Stomach (tissue), 8 donors: ENCODE measurements at regions not wholly inside any gene's neighbourhood (a gene's known extent, or its start where the extent isn't known, plus 50 kb on each side); places are given as distances from the start of the nearest gene placed in this dataset.

Source experiments
- DNase-seq, 2 donors: peaks; one replicate each; pipeline versions ENCODE4 v3.0.0 to v3.0.0-alpha.2; 2013 to 2019
- H3K27ac ChIP-seq, 5 donors: fragments of 200-600 bp in 4 of 5; sonication (generic) in 4 of 5; one replicate each; pipeline ENCODE4 v1.5.1; 2013 to 2019; ENCODE audit warnings: mild to moderate bottlenecking in 1 of 5, moderate library complexity in 1 of 5
- H3K27me3 ChIP-seq, 3 donors: fragments of 200-600 bp; sonication (generic); one replicate each; pipeline ENCODE4 v1.5.1; 2017 to 2019; ENCODE audit warnings: mixed run types in 1 of 3
- H3K36me3 ChIP-seq, 4 donors: fragments of 200-600 bp; sonication (generic); 1 replicate in 3 of 4; 2 replicates in 1 of 4; pipeline ENCODE4 v1.5.1; 2016 to 2019
- H3K4me1 ChIP-seq, 4 donors: fragments of 200-600 bp; sonication (generic); one replicate each; pipeline ENCODE4 v1.5.1; 2016 to 2019
- H3K4me3 ChIP-seq, 4 donors: fragments of 200-600 bp; sonication (generic) in 3 of 4; one replicate each; pipeline ENCODE4 v1.5.1; 2016 to 2019; ENCODE audit warnings: mild to moderate bottlenecking in 1 of 4
- H3K9me3 ChIP-seq, 4 donors: fragments of 200-600 bp; sonication (generic); one replicate each; pipeline ENCODE4 v1.5.1; 2016 to 2019
- EP300 ChIP-seq: sonication (generic); formaldehyde crosslinking; IDR thresholded peaks from one replicate; pipeline ENCODE4 v1.6.1; 2017; ENCODE audit warnings: antibody characterized with exemption
- POLR2A ChIP-seq, 4 donors: fragments of 450-650 bp; IDR thresholded peaks; one replicate each; pipeline ENCODE4 v1.6.1; 2016; ENCODE audit warnings: antibody characterized with exemption in 4 of 4, control low read depth in 2 of 4, mild to moderate bottlenecking in 1 of 4, moderate library complexity in 1 of 4
- POLR2AphosphoS5 ChIP-seq, 3 donors: sonication (generic); formaldehyde crosslinking; IDR thresholded peaks; one replicate each; pipeline ENCODE4 v1.6.1; 2016; ENCODE audit warnings: antibody characterized with exemption in 3 of 3
- WGBS, 5 donors: extraction: QIAGEN DNeasy Blood & Tissue Kit in 3 of 5; methylation state at CpG; one replicate each; pipeline versions ENCODE4 v1.1.5 to v1.1.7; 2013 to 2018; 5-methylcytosine and 5-hydroxymethylcytosine counted together
- intact Hi-C: fragments of 100-400 bp; cut with DNase I; formaldehyde crosslinking; loops from one replicate; pipeline ENCODE4 v1.15.1; 2023; ENCODE audit warnings: low total_unique reads
- TF ChIP-seq, protein P1 (sequence below), 7 experiments: fragments of 450-650 bp in 4 of 7; fragments of 200-600 bp in 3 of 7; sonication (generic) in 3 of 7; IDR thresholded peaks; one replicate each; pipeline ENCODE4 v1.5.1; 2016 to 2019; ENCODE audit warnings: antibody characterized with exemption in 7 of 7, control low read depth in 2 of 7, mild to moderate bottlenecking in 1 of 7
- donor health status: healthy with polysubstance abuse.
- donor health status: Bipolar disorder and iron deficiency.
- donor health status: healthy.

DNA sequence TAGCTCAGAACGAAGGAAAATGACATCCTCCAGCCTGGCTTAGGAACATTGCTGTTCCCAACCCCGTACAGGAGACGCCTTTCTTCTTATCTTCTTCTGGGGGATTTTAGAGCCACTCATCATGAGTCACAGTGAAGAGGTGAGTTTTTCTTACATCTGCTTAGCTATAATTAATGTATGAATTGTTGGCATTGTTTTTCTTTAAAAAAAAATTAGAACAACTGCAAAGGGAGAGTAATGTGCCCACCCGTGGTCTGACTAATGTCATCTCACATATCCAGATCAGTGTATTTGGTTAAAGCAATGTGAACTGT lies 310.6 kb upstream of the TSHZ3 start:
- no peak for DNase-seq
- no peaks in the 10 kb centered on the region for H3K4me1 ChIP-seq
- no peak overlapping the region for H3K27ac ChIP-seq
- no peak overlapping the region for H3K4me3 ChIP-seq
- H3K27me3 ChIP-seq = peaks cover 0 to 16% (median 0%) of the 10 kb centered on the region in 3 donors
- TF ChIP-seq, protein P1, sequence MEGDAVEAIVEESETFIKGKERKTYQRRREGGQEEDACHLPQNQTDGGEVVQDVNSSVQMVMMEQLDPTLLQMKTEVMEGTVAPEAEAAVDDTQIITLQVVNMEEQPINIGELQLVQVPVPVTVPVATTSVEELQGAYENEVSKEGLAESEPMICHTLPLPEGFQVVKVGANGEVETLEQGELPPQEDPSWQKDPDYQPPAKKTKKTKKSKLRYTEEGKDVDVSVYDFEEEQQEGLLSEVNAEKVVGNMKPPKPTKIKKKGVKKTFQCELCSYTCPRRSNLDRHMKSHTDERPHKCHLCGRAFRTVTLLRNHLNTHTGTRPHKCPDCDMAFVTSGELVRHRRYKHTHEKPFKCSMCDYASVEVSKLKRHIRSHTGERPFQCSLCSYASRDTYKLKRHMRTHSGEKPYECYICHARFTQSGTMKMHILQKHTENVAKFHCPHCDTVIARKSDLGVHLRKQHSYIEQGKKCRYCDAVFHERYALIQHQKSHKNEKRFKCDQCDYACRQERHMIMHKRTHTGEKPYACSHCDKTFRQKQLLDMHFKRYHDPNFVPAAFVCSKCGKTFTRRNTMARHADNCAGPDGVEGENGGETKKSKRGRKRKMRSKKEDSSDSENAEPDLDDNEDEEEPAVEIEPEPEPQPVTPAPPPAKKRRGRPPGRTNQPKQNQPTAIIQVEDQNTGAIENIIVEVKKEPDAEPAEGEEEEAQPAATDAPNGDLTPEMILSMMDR (IDR thresholded peaks at IDR 0.05) = no peak
- TF ChIP-seq POLR2AphosphoS5 (IDR thresholded peaks at IDR 0.05) = no peak
- TF ChIP-seq POLR2A (IDR thresholded peaks at IDR 0.05) = no peak
- TF ChIP-seq EP300 = no peak
- WGBS, 5 donors = 62 to 72% (median 67%) methylated on average over 4 of the region's 4 CpGs
- intact Hi-C loops = no loop called here
- no peaks in the 10 kb centered on the region for H3K9me3 ChIP-seq
- H3K36me3 ChIP-seq = no peaks in the 10 kb centered on the region

DNA sequence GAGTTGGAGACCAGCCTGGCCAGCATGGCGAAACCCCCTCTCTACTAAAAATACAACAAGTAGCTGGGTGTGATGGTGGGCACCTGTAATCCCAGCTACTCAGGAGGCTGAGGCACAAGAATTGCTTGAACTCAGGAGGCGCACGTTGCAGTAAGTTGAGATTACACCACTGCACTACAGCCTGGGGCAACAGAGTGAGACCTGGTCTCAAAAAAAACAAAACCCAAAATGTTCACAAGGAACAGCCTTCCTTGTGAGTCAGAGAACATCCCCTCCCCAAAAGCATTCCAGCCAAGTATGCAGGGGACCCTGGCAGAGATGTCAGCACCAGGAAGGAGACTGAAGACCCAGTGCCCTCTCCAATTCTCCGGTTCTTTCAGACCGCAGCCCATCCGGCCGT lies 314.9 kb upstream of the TSHZ3 start:
- no peaks in the 10 kb centered on the region for H3K9me3 ChIP-seq
- no peak overlapping the region for H3K27ac ChIP-seq
- H3K4me3 ChIP-seq = no peak overlapping the region
- peaks cover 0 to 6% (median 0%) of the 10 kb centered on the region in 3 donors for H3K27me3 ChIP-seq
- H3K36me3 ChIP-seq = no peaks in the 10 kb centered on the region
- TF ChIP-seq EP300 = no peak
- no peaks in the 10 kb centered on the region for H3K4me1 ChIP-seq
- intact Hi-C loops = no loop called here
- no peak for DNase-seq
- 86 to 93% (median 92%) methylated on average over 7 of the region's 7 CpGs for WGBS, 5 donors

DNA sequence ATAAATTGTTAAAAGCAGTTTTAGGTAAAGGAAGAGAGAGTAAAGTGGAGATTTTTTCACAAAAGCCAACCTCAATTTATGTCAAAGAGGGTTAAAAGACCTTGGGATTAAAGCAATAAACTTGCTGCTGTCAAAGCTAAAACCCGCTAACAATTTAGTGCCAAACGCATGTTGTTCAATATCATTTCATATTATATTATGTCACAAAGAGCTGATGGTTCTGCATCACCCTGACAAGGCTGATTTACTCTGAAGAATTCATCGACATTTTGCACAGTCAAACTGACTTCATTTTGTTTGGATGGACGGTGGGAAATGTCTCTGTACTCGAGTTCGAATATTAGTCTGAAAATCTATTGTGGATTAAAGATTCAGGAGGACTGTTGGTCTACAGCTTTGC lies 315.8 kb upstream of the TSHZ3 start:
- Histone ChIP-seq H3K9me3 (no peaks in the 10 kb centered on the region), H3K4me1 (no peaks in the 10 kb centered on the region), H3K27me3 (no peaks in the 10 kb centered on the region), H3K4me3 (no peak overlapping the region), H3K36me3 (no peaks in the 10 kb centered on the region), H3K27ac (no peak overlapping the region)
- intact Hi-C loops = no loop called here
- 84 to 92% (median 85%) methylated on average over 6 of the region's 6 CpGs for WGBS, 5 donors
- DNase-seq = no peak
- TF ChIP-seq, protein P1 (IDR thresholded peaks at IDR 0.05) = no peak
- TF ChIP-seq EP300 = no peak
- no peak for TF ChIP-seq POLR2AphosphoS5 (IDR thresholded peaks at IDR 0.05)
- TF ChIP-seq POLR2A (IDR thresholded peaks at IDR 0.05) = no peak

DNA sequence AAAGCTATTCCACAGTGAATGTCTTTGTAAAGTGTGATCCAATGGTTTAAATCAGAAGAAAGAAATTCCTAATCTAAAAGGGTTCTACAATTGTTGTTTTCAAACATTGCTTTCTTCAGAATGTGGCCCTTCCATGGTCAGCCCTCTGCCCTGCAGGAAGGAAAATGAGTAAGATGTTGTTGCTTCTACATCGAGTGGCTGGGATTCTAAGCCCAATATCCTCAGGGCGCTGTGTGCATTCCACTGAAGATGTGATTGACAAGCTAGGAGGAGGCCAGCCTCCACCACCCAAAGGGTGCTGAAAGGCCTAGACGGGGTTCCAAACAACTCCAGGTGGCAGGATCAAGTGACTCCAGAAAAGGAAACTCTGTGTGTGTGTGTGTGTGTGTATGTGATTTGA lies 316.9 kb upstream of the TSHZ3 start:
- no peak for TF ChIP-seq POLR2AphosphoS5 (IDR thresholded peaks at IDR 0.05)
- TF ChIP-seq POLR2A (IDR thresholded peaks at IDR 0.05) = no peak
- no peak for TF ChIP-seq EP300
- TF ChIP-seq, protein P1 (IDR thresholded peaks at IDR 0.05) = no peak
- no peak overlapping the region for H3K27ac ChIP-seq
- H3K4me1 ChIP-seq = no peaks in the 10 kb centered on the region
- H3K4me3 ChIP-seq = no peak overlapping the region
- intact Hi-C loops = no loop called here
- WGBS, 5 donors = 39 to 57% (median 47%) methylated on average over 3 of the region's 3 CpGs
- no peaks in the 10 kb centered on the region for H3K36me3 ChIP-seq
- no peaks in the 10 kb centered on the region for H3K27me3 ChIP-seq
- DNase-seq = no peak
- H3K9me3 ChIP-seq = no peaks in the 10 kb centered on the region

DNA sequence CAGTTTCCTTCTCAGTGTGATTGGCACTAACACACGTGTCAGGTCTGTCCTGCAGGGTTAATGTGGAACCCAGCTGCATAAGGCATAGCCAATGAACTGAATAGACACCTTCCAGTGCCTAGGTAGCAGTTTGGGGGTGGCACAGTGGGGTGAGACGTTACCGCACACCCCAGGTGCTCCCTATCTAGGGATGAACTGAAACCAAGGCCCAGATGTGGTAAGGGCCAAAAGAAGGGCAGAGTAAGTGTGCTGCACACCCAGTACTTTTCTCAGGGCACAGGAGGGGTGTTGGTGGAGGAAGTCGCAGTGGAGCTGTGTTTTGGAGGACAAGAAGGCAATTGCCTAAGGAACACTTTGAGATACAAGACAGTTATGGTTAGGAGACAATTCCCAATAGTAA lies 317.9 kb upstream of the TSHZ3 start:
- WGBS, 5 donors = 75 to 81% (median 78%) methylated on average over 4 of the region's 4 CpGs
- H3K9me3 ChIP-seq = no peaks in the 10 kb centered on the region

More for the DNA sequence above, 317.9 kb upstream of the TSHZ3 start:
- H3K4me3 ChIP-seq = no peak overlapping the region
- TF ChIP-seq EP300 = no peak
- TF ChIP-seq, protein P1 (IDR thresholded peaks at IDR 0.05) = no peak
- TF ChIP-seq POLR2A (IDR thresholded peaks at IDR 0.05) = no peak
- TF ChIP-seq POLR2AphosphoS5 (IDR thresholded peaks at IDR 0.05) = no peak
- DNase-seq = no peak
- H3K27me3 ChIP-seq = no peaks in the 10 kb centered on the region
- no peaks in the 10 kb centered on the region for H3K4me1 ChIP-seq
- intact Hi-C loops = no loop called here
- H3K27ac ChIP-seq = no peak overlapping the region
- no peaks in the 10 kb centered on the region for H3K36me3 ChIP-seq
